Embryonic facial prominence (tissue), 1 donor: ENCODE measurements at regions not wholly inside any gene's neighbourhood (a gene's known extent, or its start where the extent isn't known, plus 50 kb on each side); places are given as distances from the start of the nearest gene placed in this dataset.
"Not testable (repeated sequence)": the region's sequence is repeated elsewhere in the genome, so short reads cannot be mapped to it uniquely, and the experiment has no call there.

ENCODE experiments used
- DNase-seq: peaks from one replicate; pipeline ENCODE4 v3.0.0-alpha.2; 2016; ENCODE audit errors: extremely low spot score

DNA sequence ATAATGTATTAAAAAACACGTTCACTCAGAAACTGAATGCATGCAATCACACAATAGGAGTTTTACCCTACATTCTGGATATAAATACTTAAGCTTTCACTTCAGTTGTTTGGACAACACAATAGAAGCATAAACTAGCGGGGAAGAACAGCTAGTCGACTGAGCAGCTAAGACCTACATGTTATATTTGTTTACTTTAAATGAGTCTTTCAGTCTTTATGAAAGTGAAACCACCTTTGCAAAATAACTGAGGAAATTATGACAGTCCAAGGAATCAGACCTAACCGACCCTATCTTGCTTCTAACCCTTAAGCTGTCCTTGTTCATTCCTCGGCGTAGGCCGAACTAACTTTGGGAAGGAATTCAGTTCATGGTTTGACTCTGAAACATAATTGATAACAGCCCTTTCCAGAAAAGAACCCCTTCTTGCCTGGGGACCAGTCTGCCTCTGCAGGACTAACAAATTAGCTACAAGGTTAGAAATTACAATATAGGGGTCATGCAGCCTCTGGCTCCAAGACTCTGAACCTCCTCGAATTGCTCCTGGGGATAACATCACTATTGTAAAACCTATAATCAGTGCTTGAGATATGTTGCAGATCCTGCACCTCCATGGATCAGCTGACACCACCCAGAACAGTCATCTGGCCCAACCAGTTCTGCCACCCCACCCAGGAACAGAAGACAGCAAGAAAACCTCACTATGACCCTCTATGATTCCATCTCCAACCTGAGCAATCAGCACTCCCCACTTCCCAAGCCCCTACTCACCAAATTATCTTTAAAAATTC lies 185.1 kb upstream of the KLF6 start:
- DNase-seq, result no peak

DNA sequence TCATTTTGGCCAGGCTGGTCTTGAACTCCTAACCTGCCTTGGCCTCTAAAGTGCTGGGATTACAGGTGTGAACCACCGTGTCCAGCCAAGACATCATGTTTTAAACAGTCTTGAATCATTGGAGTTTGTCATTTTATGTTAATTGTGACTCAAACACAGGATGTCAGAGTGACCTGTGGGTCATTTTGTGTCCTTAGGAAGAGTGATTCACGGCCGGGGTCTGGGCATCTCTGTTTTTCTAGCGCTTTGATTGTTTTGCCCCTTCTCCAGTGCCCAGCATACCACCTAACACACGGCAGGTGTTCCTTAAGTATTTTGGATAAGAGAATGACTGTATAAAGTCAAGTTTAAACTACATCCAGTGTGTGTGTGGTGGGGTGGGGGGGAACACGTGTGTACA lies 183.7 kb upstream of the KLF6 start:
- DNase-seq, result no peak

DNA sequence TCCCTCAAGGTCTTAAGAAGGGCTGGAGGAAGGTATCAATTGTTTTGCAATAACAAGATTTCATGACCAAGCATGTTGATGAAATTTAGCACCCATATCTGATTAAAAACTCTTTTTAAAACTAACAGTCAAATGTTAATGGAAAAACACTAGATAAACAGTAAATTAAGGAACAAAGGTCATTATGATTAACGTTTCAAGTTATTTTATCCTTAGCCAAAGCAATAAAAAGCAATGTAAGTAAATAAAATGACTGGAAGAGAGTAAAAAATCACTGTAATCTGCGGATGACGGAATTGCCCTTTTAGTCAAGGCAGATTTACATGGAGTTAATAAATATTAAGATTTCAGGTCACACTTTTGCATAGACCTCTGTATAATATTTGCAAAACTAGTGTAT lies 179.5 kb upstream of the KLF6 start:
- no peak for DNase-seq

DNA sequence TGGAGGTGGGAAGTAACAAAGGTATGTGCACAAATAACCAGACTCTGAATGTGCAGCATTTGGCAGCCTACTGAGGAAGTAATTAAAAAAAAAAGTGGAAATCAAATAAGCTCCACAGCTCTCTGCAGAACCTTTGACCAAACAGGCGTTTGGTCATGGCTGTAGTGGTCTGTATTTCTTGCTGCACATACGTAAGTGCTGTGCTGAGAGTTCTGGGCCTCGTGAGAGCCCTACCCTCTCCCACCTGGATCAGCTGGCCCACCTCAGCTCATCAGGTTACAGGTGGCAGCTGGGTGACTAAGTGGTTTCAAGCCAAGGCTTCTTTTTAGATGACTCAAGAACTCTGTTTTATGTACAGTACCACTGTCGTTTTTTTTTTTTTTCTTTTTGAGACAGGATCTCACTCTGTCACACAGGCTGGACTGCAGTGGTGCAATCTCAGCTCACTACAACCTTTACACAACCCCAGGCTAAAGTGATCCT lies 178.2 kb upstream of the KLF6 start:
- DNase-seq, result no peak

DNA sequence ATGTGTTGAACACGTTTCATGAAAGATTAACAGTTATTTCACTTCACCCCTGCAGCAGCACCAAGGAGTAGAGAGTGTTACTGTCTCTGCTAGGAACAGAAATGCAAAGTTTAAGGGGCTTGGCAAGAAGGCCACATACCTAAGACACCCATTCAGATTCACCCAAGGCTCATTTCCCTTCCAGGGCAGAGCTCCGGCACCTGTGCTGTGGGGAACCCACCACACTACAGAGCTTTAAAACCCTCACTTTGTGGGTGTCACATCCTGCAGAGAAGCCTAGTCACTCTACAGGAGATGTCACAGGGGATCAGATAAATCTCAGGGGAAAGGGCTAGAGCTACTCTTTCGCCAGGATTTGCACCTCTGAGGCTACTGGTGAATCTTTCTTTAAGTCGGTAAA lies 176.1 kb upstream of the KLF6 start:
- DNase-seq, result no peak

DNA sequence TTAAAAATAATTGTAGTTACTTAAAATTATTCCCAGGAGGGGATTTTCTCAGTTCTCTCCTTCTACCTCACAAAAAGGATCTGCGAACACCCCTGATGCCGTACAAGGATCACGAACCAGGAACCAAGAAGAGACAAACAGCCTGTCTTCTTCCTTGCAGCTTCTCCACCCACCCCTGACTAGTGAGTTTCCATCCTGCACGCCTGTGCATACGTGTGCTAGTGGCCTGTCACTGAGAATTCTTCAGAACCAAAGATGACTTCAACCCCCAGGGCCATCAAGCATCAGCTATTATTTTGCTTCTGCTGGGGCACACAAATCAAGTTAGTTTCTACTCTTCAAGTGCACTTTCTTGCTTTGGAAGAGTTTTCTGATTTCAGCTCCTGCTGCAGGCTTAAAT lies 175.5 kb upstream of the KLF6 start:
- DNase-seq, result no peak

DNA sequence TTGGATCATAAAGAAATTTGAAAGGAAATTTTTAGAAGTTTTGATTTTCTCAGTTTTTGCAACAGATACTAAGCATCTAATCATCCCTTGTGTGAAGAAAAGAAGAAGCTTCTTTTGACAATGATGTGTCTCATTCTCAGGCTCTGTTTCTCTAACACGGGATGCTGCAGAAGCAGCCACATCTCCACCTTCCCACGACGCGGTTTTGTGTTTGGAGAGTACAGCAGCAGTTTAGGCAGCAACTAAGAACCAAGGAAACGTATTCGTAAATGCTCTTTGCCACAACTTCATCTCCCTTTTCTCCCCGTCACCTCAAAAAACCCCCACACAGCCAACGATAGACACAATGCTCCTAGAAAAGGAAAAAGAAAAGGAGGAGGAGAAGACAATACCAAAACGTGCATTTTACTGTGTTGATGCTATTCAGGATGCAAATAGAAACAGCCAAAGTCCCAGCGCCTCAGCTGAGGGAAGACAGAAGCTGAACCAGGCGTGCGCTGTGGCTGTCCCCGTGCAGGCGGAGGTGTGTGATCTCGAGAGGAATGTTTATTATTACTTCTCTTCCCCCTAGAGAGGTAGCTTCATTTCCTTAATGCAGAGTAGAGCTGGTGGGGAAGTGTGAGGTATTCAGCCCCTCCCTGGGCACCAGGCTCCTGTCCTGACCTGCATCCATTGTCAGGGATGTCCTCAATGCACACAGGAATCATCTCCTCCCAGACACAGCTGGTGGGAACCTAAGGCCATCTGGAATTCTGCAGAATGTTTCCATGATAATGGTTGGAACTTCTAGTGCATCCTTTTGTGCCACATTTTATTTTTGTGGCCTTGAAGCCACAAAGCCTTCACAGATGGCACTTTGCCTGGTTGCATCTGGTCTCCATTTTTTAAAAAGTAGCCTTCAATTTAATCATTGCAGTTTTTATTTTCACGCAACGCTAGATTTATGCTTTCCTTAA lies 174.6 kb upstream of the KLF6 start:
- no peak for DNase-seq

DNA sequence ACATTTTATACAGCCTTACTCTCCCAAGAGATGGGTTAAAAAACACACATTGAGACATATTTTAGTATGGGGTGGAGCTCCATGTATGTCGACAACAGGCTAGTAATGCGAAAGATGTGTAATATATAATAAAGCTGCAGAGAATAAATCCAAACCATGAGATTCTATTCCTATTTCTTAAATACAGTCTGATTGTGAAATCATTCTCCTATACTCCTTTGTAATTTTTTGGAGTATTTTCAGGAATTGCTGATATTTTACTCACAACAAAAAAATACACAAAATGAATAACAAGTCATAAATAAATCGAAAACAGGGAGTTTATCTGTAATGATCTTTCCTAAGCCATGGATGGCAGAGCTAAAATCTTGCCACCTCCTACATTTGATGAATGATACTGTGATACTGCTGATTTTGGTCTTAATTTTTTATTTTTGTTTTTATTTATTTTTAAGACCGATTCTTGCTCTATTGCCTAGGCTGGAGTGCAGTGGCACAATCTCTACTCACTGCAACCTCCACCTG lies 173.5 kb upstream of the KLF6 start:
- no peak for DNase-seq

DNA sequence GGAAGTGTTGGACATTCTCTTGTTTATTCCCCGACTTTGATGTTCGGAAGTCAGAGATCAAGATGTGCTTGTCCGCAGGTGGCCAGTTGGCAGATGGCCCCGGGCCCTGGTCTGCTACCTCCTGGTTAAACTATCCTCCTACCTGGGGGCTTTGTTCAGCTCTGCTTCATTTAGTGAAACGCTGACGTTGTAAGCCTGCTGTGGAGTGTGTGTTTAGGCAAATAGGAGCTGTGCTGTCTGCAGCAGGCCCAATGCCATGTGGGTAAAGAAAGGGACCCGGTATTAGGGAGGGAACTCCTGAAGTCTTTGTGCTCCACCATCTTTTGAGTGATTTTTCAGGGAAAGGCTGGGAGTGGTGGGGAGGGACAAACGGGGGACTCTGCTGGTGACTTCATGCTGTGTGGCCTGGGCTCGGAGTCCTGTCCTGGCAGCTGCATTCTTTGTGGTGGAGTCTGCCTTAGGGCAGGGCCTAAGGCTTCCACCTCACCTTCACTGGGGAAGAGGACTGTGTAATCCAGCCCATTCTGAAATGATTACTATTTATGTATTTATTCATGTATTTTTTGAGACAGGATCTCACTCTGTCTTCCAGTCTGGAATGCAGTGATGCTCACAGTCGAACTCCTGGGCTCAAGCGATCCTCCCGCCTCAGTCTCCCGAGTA lies 171.1 kb upstream of the KLF6 start:
- DNase-seq, result no peak

DNA sequence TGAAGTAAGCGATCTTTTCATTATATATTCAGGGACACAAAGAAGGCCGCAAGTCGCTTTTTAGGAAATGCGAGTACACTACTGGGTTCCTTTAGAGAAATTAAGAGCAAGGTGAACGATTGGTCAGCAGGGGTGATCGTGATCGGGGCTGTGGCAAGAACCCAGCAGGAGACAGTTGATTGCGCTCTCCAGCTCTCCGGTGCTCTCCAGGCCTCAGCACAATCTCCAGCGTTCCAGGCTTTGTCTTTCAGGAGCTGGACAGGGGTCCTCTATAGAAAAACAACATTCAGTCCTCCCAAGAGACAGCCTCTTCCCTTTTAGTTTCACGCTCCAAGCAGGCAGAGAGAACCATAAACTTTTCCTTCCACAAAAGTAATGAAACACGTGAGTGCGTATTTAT lies 170.5 kb upstream of the KLF6 start:
- DNase-seq, result no peak

DNA sequence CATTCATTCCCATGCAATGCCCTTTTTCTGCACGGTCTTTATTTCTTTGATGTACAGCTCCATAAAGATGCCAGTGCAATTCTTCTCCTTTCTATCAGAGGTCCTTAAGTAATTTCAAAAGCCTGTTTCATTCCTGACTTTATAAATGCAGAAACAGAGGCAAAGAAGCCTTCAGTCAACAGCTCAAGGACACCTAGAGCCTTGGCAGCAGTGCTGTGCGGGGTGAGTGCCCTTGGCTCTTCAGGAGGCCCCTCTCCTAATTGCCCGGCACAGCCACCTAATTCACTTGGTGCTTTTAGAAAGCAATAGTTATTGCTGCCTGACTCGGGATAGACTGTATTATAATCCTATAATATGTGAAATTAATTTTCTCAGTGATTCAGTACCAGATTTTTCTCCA lies 169.6 kb upstream of the KLF6 start:
- DNase-seq, result no peak

DNA sequence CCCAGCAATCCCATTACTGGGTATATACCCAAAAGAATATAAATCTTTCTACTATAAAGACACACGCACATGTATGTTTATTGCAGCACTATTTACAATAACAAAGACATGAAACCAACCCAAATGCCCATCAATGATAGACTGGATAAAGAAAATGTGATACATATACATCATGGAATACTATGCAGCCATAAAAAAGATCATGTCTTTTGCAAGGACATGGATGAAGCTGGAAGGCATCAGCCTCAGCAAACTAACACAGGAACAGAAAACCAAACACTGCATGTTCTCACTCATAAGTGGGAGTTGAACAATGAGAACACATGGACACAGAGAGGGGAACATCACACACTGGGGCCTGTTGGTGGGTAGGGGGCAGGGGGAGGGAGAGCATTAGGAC lies 169.0 kb upstream of the KLF6 start:
- DNase-seq, result not testable (repeated sequence)

DNA sequence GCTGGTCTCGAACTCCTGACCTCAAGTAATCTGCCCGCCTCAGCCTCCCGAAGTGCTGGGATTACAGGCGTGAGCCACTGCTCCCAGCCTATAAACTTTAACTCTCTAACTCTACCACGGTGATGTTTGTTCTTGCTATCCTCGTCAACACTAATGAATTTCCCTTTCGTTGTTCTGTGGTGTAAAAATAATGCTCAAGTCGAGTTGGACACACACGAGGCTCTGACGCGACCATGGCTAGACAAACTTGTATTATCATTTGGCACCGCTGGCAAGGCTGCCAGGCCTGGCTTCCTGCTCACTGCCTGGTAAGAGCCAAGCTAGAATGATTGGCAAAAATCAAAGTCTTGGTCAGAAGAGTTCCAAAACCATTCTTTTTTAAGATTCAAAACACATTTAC lies 167.0 kb upstream of the KLF6 start:
- DNase-seq, result no peak

DNA sequence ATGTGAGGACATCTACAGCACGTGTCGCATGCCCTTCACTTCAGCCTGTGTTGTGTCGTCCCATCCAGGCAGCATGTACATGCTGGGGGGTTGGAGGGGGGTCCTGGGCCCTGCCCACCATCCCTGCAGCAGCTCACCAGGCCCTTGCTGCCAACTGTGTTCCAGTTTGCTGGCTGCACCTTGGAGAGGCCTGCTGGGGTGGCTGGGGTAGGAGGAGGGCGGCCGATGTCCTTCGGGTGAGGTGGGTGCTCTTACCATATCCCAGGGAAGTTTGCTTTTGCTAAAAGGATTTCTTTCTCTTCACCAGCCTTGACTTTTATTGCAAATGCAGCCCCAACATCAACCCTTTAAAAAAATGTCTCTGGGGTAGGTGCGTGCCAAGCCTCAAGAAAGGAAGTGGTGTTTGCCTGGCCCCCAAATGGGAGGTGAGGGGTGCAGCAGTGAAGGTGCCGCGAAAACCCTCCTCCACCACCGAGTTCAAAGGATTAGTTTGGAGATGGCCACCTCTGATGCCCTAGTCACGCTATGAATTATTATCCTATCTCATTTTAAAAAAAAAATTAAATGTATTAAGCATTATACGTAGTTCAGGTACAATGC lies 165.8 kb upstream of the KLF6 start:
- no peak for DNase-seq

DNA sequence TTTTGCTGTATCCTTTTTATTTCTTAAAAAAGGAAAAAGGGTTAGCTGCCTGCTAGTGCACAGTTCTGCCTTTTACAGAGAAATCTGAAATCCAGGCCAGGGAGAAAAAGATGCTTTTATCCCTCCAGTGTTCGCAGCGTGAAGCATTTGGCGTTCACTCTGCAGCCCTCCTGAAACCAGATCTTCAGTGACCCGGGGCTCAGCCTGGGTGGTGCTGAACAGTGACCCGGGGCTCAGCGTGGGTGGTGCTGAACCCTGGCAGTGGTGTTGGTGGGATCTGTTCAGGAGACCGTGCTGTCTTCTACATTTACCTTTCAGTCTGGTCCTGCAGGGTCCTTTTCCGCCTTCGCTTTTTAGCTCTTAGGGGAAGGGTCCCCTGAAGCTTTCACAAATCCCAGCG lies 164.7 kb upstream of the KLF6 start:
- DNase-seq, result no peak

DNA sequence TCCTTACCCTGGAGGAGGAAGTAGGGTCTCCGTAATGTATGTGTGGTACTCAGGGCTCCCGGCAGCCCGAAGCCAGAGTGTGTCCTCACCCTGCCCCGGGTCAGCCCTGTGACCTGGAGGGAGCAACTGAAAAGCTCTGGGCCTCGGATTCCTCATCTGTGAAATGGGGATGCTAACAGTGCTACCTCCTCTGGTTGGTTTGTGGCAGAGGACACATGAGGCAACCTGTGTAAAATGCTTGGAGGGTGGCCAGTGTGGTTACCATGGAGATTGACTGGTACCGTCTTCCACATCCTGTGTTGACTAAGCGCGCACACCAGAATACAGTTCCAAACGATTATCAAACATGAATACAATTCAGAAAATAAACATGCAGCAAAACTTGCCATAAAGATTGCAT lies 163.8 kb upstream of the KLF6 start:
- DNase-seq, result no peak

DNA sequence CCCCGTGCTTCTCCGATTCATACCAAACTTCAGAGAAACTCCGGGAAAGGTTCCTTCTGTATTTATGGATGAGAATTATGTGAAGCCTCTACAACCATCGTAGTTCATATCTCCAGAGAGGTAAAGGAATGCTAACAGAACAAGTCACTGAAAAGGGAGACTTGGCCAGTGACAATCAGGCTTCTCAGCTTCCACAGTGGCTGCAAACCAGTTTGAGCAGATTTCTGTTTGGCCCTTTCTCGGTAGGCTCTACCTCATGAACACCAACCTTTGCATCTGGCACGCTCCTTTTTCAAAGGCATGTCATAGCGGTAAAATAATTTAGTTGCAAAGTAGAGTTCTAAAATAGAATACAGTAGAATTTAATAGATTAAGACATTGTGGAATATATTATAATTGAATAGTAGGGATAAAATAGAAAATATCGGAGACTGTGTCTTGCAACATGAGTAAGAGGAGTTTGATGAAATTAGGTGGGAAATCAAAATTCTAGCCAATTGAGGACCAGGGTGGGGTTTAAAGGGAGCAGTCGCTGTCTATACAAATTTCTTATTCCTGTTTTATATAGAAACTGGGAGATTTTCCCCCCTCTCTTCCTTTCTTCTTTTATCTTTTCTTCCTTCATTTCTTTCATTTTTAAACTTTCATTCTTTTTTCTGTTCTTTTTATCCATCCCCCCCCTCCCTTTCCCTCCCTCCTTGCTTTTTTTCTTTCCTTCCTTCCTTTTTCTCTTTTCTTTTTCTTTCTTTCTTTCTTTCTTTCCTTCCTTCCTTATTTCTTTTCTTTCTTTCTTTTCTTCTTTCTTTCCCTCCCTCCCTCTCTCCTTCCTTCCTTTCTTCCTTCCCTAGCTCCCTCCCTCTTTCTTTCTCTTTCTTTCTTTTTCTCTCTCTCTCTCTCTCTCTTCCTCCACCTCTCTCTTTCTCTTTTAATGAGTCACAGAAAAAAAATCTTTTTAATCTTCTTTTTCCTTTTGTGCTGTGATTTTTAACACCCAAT lies 161.5 kb upstream of the KLF6 start:
- DNase-seq, result no peak

DNA sequence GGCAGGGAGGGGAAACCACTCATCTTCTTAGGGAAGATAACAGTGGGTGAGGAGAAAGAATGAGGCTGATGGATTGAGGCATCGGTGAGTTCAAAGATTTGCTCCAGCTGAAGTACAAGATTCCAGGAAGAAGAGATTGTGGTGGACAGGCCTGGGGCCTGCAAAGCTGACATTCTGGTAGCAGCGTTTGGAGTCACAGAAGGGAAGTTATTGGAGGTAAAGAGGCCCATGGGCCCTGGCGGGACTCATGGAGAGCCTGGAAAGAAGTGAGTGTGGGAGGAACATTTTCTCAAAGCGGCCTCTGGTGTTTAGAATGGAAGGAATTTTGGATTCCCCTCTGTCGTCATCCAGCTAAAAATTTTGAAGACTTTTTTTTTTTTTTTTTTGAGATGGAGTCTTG lies 160.0 kb upstream of the KLF6 start:
- no peak for DNase-seq

DNA sequence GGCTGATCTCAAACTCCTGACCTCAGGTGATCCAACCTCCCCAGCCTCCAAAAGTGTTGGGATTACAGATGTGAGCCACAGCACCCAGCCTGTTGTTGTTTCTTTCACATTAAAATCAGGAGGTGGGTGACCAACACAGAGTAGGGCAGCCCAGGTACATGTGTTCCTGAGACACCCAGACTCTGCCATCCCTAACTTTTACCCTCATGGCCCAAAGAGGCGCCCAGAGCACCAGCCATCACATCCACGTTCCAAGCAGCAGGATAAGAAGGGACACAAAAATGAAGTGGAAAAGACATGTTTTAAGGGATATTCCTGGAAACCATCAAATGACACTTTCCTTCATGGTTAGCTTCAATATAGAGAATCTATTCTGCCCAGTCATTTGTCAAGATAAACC lies 159.6 kb upstream of the KLF6 start:
- no peak for DNase-seq

DNA sequence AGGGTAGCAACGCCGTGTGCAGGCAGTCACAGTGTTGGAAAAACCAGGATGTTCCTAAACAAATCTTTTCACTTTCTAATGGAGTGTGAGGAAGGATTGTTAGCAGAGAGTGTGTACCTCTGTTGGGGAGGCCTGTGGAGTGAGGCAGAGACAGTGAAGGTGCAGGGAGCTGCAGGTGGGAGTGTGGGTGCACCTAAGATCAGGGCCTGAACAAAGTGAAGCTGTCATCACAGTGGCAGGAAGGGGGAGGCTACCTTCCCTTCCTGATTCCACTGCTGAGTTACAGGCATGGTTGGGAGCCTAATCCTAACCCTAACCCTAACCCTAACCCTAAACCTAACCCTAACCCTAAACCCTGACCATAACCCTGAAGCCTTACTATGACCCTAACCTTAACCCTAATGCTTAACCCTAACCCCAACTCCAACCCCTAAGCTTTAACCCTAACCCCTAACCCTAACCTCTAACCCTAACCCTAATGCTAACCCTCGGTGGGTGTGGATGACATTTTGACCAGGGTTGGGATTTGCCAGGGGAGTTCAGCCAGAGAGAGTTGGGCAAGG lies 158.8 kb upstream of the KLF6 start:
- no peak for DNase-seq
